ENCODE measurements at regions not wholly inside any gene's neighbourhood (a gene's known extent, or its start where the extent isn't known, plus 50 kb on each side); places are given as distances from the start of the nearest gene placed in this dataset.

GRCh38 chr9:25857147-25857546, 178.9 kb upstream of the TUSC1 start:
- H2AFZ ChIP-seq (ENCODE audit: low read length): no peak overlapping the region
- no peak overlapping the region for H2BK20ac ChIP-seq (ENCODE audit: low read length)
- no peak overlapping the region for H3K4ac ChIP-seq (replicated peaks; ENCODE audit: insufficient read length, low read depth, low read length)
- H3K36me3 ChIP-seq (ENCODE audit: control insufficient read depth in 2 of 4, insufficient read depth in 4 of 4, low read length in 3 of 4): peaks cover 0 to 2% (median 0%) of the 10 kb centered on the region in 4 experiments; a peak in 1 of 8 replicates
- no peak overlapping the region for H3K56ac ChIP-seq (replicated peaks; ENCODE audit: insufficient read length, low read depth, low read length)
- no peak overlapping the region for H3K27ac ChIP-seq (ENCODE audit: low read depth, low read length)
- no peak overlapping the region for H3K9ac ChIP-seq (replicated peaks in 1 of 4; ENCODE audit: extremely low read depth in 1 of 4, low read depth in 3 of 4, low read length in 3 of 4)
- H3K14ac ChIP-seq (ENCODE audit: insufficient read length): no peak overlapping the region
- H2BK15ac ChIP-seq (ENCODE audit: low read length): no peak overlapping the region
- H3K23me2 ChIP-seq (ENCODE audit: low read depth, low read length): no peaks in the 10 kb centered on the region
- ChIA-PET CTCF (ENCODE audit: partially characterized antibody) (no interaction called here), POLR2A (ENCODE audit: partially characterized antibody) (no interaction called here)
- no peak overlapping the region for H2AK5ac ChIP-seq (ENCODE audit: low read depth, low read length)
- no peaks in the 10 kb centered on the region for H3K27me3 ChIP-seq (replicated peaks in 1 of 4; ENCODE audit: control insufficient read depth in 3 of 4, extremely low read depth in 1 of 4, insufficient read depth in 3 of 4, low read length in 3 of 4)
- no peak overlapping the region for H4K5ac ChIP-seq (ENCODE audit: insufficient read length, low read depth, low read length)
- no peaks in the 10 kb centered on the region for H3K79me2 ChIP-seq (ENCODE audit: control insufficient read depth in 1 of 2, insufficient read depth in 2 of 2, low read length in 2 of 2)
- no peaks in the 10 kb centered on the region for H3K4me1 ChIP-seq (replicated peaks in 1 of 4; ENCODE audit: control insufficient read depth in 3 of 4, insufficient read depth in 4 of 4, low read length in 3 of 4)
- no peak overlapping the region for H3K18ac ChIP-seq (ENCODE audit: extremely low read depth, low read length)
- H3K4me3 ChIP-seq (ENCODE audit: extremely low read depth in 1 of 4, insufficient read depth in 2 of 4, low read depth in 3 of 4, low read length in 4 of 4): no peak overlapping the region
- H4K20me1 ChIP-seq (replicated peaks in 1 of 2; ENCODE audit: control insufficient read depth in 1 of 2, insufficient read depth in 2 of 2, low read length in 2 of 2): no peaks in the 10 kb centered on the region
- H4K91ac ChIP-seq (replicated peaks; ENCODE audit: insufficient read length, low read length): no peak overlapping the region
- no peaks in the 10 kb centered on the region for H3K79me1 ChIP-seq (ENCODE audit: low read depth, low read length)
- no peak for TF ChIP-seq RFX5 (IDR thresholded peaks at IDR 0.05; ENCODE audit: borderline replicate concordance, low read depth, low read length)
- TF ChIP-seq RBBP5 (IDR thresholded peaks at IDR 0.05; ENCODE audit: borderline replicate concordance, low read depth, low read length): no peak
- TF ChIP-seq EGR1 (IDR thresholded peaks at IDR 0.05; ENCODE audit: borderline replicate concordance, low read depth, low read length): no peak
- no peak for TF ChIP-seq GTF2F1 (IDR thresholded peaks at IDR 0.05; ENCODE audit: borderline replicate concordance, low read depth, low read length)
- no peak for TF ChIP-seq SIRT6 (IDR thresholded peaks at IDR 0.05; ENCODE audit: low read length)
- no peak for TF ChIP-seq RAD21 (IDR thresholded peaks at IDR 0.05 in 1 of 2, conservative IDR thresholded peaks at IDR 0.05 in 1 of 2; ENCODE audit: low read depth in 2 of 2, low read length in 2 of 2)
- TF ChIP-seq KDM1A (IDR thresholded peaks at IDR 0.05; ENCODE audit: borderline replicate concordance, low read length): no peak
- TF ChIP-seq CEBPB (IDR thresholded peaks at IDR 0.05; ENCODE audit: low read depth, low read length): no peak
- peaks cover 4 to 17% of the 10 kb centered on the region in 2 experiments; a peak in 3 of 4 replicates for H3K9me3 ChIP-seq (ENCODE audit: insufficient read depth in 2 of 2, low read depth in 1 of 2, low read length in 1 of 2)
- no peak for FAIRE-seq
- 100% methylated on average over 1 of the region's 1 CpG; no CpG with 5 or more reads in 1 of the 2 experiments for WGBS, 2 experiments (ENCODE audit: extremely low coverage in 1 of 2, insufficient coverage in 1 of 2, insufficient read length in 1 of 2, insufficient replicate concordance in 2 of 2, low coverage in 1 of 2, low lambda C conversion rate in 2 of 2, missing lambda C conversion rate in 1 of 2)
- H3K23ac ChIP-seq (ENCODE audit: insufficient read length): no peak overlapping the region
- H4K8ac ChIP-seq (ENCODE audit: extremely low read depth, insufficient read depth, low read length): no peak overlapping the region
- no peak overlapping the region for H2BK5ac ChIP-seq (ENCODE audit: low read depth, low read length)
- no peak for DNase-seq (ENCODE audit: low read depth in 1 of 2, low spot score in 2 of 2)
- H3K4me2 ChIP-seq (ENCODE audit: insufficient read depth in 1 of 2, low read depth in 2 of 2, low read length in 2 of 2): no peak overlapping the region
- no peak overlapping the region for H2BK120ac ChIP-seq (replicated peaks; ENCODE audit: low read depth, low read length)
- H2BK12ac ChIP-seq (ENCODE audit: low read depth, low read length): no peak overlapping the region
